ENCODE measurements at regions not wholly inside any gene's neighbourhood (a gene's known extent, or its start where the extent isn't known, plus 50 kb on each side); places are given as distances from the start of the nearest gene placed in this dataset.
"Not testable (repeated sequence)": the region's sequence is repeated elsewhere in the genome, so short reads cannot be mapped to it uniquely, and the experiment has no call there.

DNA sequence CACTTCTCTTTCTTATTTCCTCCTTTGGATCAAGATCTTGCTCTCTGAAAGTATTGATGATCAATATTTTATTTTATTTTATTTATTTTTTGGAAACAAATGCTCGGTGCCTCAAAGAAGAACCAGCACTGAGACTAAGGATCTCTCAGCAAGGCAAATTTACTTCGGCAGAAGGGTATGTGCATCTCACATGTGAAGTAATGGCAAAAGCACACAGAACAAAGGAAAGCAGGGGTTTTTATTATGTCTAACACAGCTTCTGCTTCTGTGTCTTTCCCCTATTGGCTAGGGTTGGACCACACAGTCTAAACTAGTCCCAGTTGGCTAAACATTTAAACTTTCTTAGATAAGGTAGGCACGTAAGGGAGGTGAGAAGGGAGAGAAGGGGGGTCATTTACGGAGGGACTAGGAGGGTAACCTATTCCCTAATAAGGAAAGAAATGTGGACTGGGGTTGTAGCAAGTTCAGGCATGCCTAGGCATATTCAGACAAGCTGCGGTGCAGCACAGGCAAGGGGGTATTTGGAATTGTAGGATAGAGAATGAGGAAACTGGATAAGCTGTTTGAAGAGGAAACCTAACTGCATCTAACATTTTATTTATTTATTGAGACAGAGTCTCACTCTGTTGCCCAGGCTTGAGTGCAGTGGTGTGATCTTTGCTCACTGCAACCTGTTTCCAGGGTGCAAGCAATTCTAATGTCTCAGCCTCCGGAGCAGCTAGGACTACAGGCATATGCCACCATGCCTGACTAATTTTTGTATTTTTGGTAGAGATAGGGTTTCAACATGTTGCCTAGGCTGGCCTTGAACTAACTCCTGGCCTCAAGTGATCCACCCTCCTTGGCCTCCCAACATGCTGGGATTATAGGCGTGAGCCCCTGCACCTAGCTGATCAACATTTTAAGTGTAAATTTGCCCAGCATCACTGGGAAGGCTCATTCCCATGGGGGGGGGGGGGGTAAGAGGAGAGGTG is 90.0 kb upstream of the EIF5 start:
- Mint-ChIP-seq H3K27ac (no peak overlapping the region), H3K27me3 (peaks cover 17 to 22% of the 10 kb centered on the region in 2 donors), H3K9me3 (peaks cover 0 to 29% (median 20%) of the 10 kb centered on the region in 8 donors), H3K36me3 (no peaks in the 10 kb centered on the region), H3K4me1 (no peaks in the 10 kb centered on the region), H3K4me3 (peak overlapping the region in 1 of 8 donors; percentile 49)
- ChIA-PET POLR2A (ENCODE audit: partially characterized antibody) (no interaction called here), CTCF (ENCODE audit: partially characterized antibody) (no interaction called here)
- H3K27ac ChIP-seq (ENCODE audit: low read depth, low read length) = no peak overlapping the region
- no peaks in the 10 kb centered on the region for H3K27me3 ChIP-seq (ENCODE audit: insufficient read depth, low read length)
- H3K9me3 ChIP-seq (ENCODE audit: control insufficient read depth in 1 of 2, low read length in 2 of 2) = peaks cover 0 to under 1% of the 10 kb centered on the region in 2 donors
- DNase-seq = no peak
- intact Hi-C loops (cut with micrococcal nuclease) = no loop called here
- no peaks in the 10 kb centered on the region for H3K4me1 ChIP-seq (ENCODE audit: insufficient read depth, low read length)
- H3K4me3 ChIP-seq (ENCODE audit: low read length in 2 of 2) = no peak overlapping the region
- no peaks in the 10 kb centered on the region for H3K36me3 ChIP-seq (ENCODE audit: insufficient read depth, low read length)

DNA sequence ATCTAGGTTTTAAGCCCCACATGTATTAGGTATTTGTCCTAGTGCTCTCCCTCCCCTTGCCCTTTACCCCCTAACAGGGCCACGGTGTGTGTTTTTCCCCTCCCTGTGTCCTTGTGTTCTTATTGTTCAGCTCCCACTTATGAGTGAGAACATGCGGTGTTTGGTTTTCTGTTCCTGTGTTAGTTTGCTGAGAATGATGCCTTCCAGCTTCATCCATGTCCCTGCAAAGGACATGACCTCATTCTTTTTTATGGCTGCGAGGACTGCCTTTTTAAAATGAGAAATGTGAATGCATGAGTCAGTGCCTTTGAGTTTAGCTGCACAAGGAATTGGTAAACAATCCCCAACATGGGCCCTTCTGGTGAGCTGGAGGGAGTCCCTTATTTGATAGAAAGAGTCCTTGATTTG is 88.4 kb upstream of the EIF5 start:
- H3K4me3 ChIP-seq (ENCODE audit: low read length in 2 of 2); intact Hi-C loops (cut with micrococcal nuclease); H3K9me3 ChIP-seq (ENCODE audit: control insufficient read depth in 1 of 2, low read length in 2 of 2); H3K27ac ChIP-seq (ENCODE audit: low read depth, low read length); H3K4me3 Mint-ChIP-seq; POLR2A ChIA-PET (ENCODE audit: partially characterized antibody); DNase-seq; H3K36me3 Mint-ChIP-seq; H3K27ac Mint-ChIP-seq; H3K4me1 ChIP-seq (ENCODE audit: insufficient read depth, low read length); H3K4me1 Mint-ChIP-seq; CTCF ChIA-PET (ENCODE audit: partially characterized antibody); H3K36me3 ChIP-seq (ENCODE audit: insufficient read depth, low read length); H3K27me3 ChIP-seq (ENCODE audit: insufficient read depth, low read length): not testable (repeated sequence)
- H3K9me3 Mint-ChIP-seq = peaks cover 0 to 15% (median 8%) of the 10 kb centered on the region in 8 donors
- H3K27me3 Mint-ChIP-seq = peaks cover 19 to 27% of the 10 kb centered on the region in 2 donors

DNA sequence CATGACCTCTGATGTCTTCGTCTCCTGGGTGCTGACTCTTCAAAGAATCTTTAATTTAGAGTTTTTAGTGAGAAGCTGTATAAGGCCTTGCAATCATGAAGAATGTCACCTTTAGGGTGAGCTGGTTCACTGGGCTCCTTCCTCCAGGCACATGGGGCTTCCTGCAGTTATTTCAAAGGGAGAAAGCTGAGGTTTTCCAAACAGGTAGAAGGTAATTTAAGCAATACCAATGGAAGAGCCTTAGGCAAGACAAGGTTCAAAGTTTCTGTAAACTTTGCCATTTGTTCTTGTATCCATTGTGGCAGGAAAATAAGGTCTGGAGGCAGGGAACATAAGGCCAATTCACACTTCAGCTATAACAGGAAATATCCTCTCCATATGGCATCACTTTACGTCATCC is 88.0 kb upstream of the EIF5 start:
- H3K27me3 ChIP-seq (ENCODE audit: insufficient read depth, low read length) = no peaks in the 10 kb centered on the region

DNA sequence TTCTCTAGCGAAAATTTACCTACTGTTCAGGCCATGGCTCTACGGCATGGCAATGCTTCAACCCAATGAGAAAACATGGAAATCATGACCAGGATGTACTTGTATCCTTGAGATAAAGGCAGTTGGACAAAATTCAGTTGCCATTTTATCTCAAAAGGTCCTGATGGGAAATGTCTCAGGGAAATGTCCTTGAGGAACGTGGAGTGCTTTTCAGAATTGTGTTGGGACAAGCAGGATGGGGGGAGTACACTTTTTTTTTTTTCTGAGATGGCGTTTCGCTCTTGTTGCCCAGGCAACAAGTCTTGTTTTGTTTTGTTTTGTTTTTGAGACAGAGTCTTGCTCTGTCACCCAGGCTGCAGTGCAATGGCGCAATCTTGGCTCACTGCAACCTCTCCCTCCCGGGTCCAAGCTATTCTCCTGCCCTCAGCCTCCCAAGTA is 86.8 kb upstream of the EIF5 start:
- H3K9me3 ChIP-seq (ENCODE audit: control insufficient read depth in 1 of 2, low read length in 2 of 2) = no peaks in the 10 kb centered on the region
- no peak for DNase-seq
- ChIA-PET CTCF (ENCODE audit: partially characterized antibody) (no interaction called here), POLR2A (ENCODE audit: partially characterized antibody) (no interaction called here)
- Mint-ChIP-seq H3K36me3 (peaks cover 0 to 1% of the 10 kb centered on the region in 2 donors), H3K4me1 (no peaks in the 10 kb centered on the region), H3K27ac (peak overlapping the region in 1 of 7 donors; percentile 13), H3K27me3 (peaks cover 21 to 34% of the 10 kb centered on the region in 2 donors), H3K4me3 (no peak overlapping the region), H3K9me3 (peaks cover 0 to 11% (median 1%) of the 10 kb centered on the region in 8 donors)
- no peaks in the 10 kb centered on the region for H3K4me1 ChIP-seq (ENCODE audit: insufficient read depth, low read length)
- no peak overlapping the region for H3K4me3 ChIP-seq (ENCODE audit: low read length in 2 of 2)
- intact Hi-C loops (cut with micrococcal nuclease) = no loop called here
- no peaks in the 10 kb centered on the region for H3K27me3 ChIP-seq (ENCODE audit: insufficient read depth, low read length)
- no peaks in the 10 kb centered on the region for H3K36me3 ChIP-seq (ENCODE audit: insufficient read depth, low read length)
- no peak overlapping the region for H3K27ac ChIP-seq (ENCODE audit: low read depth, low read length)

More for the DNA sequence above, 88.0 kb upstream of the EIF5 start:
- no peak overlapping the region for H3K4me3 Mint-ChIP-seq
- Histone ChIP-seq H3K36me3 (ENCODE audit: insufficient read depth, low read length) (no peaks in the 10 kb centered on the region), H3K27ac (ENCODE audit: low read depth, low read length) (no peak overlapping the region), H3K9me3 (ENCODE audit: control insufficient read depth in 1 of 2, low read length in 2 of 2) (no peaks in the 10 kb centered on the region), H3K4me3 (ENCODE audit: low read length in 2 of 2) (no peak overlapping the region), H3K4me1 (ENCODE audit: insufficient read depth, low read length) (no peaks in the 10 kb centered on the region)
- no peak overlapping the region for H3K27ac Mint-ChIP-seq
- no peak for DNase-seq
- CTCF ChIA-PET (ENCODE audit: partially characterized antibody) = no interaction called here
- no peaks in the 10 kb centered on the region for H3K4me1 Mint-ChIP-seq
- POLR2A ChIA-PET (ENCODE audit: partially characterized antibody) = no interaction called here
- H3K9me3 Mint-ChIP-seq = peaks cover 0 to 12% (median 4%) of the 10 kb centered on the region in 8 donors
- intact Hi-C loops (cut with micrococcal nuclease) = no loop called here
- H3K27me3 Mint-ChIP-seq = peaks cover 19 to 28% of the 10 kb centered on the region in 2 donors
- peaks cover 0 to 1% of the 10 kb centered on the region in 2 donors for H3K36me3 Mint-ChIP-seq

DNA sequence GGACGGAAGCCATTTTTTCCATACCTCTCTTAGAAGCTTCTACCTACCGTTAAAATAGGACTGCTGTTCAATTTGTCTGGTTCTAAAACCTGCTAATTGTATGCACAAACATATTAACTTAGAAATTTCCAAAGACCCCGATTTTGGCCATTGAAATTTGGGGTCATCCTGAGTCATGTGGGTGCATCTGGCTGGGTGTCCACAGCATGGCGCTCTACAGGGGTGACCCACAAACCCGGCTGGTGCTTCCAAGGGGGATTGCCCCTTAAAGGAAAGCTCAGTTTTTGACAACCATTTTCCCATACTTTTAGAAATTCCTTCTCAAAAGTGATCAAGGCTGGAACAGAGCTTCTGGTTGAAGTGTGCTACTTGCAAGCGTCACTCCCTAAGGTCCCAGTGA is 83.9 kb upstream of the EIF5 start:
- H3K36me3 ChIP-seq (ENCODE audit: insufficient read depth, low read length) = no peaks in the 10 kb centered on the region
- intact Hi-C loops (cut with micrococcal nuclease) = no loop called here
- Mint-ChIP-seq H3K36me3 (peaks cover 0 to 1% of the 10 kb centered on the region in 2 donors), H3K4me1 (no peaks in the 10 kb centered on the region), H3K27me3 (peaks cover 20 to 28% of the 10 kb centered on the region in 2 donors), H3K4me3 (no peak overlapping the region), H3K9me3 (peaks cover 0 to 6% (median 1%) of the 10 kb centered on the region in 8 donors), H3K27ac (no peak overlapping the region)
- H3K4me3 ChIP-seq (ENCODE audit: low read length in 2 of 2) = no peak overlapping the region
- H3K27ac ChIP-seq (ENCODE audit: low read depth, low read length) = no peak overlapping the region
- H3K27me3 ChIP-seq (ENCODE audit: insufficient read depth, low read length) = no peaks in the 10 kb centered on the region
- DNase-seq = no peak
- H3K9me3 ChIP-seq (ENCODE audit: control insufficient read depth in 1 of 2, low read length in 2 of 2) = no peaks in the 10 kb centered on the region
- H3K4me1 ChIP-seq (ENCODE audit: insufficient read depth, low read length) = no peaks in the 10 kb centered on the region
- CTCF ChIA-PET (ENCODE audit: partially characterized antibody) = no interaction called here
- POLR2A ChIA-PET (ENCODE audit: partially characterized antibody) = no interaction called here

DNA sequence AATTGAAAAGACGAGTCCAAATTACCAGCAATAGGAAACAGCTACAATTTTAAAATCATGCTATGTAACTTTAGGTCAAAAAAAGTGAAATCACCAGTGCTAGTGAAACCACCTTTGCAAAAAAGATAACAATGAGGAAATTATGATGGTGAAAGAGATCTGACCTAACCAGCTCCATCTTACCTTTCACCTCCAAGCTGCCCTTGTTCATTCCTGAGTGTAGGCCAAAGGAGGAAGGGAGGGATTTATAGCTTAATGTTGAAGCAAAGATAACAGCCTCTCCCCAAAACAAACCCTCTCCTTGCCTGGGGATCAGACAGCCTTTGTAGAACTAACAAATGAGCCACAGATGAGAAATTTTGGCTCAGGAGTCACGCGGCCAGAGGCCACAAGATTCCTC is 83.2 kb upstream of the EIF5 start:
- H3K4me3 Mint-ChIP-seq = no peak overlapping the region
- H3K36me3 Mint-ChIP-seq = peaks cover 0 to 1% of the 10 kb centered on the region in 2 donors

DNA sequence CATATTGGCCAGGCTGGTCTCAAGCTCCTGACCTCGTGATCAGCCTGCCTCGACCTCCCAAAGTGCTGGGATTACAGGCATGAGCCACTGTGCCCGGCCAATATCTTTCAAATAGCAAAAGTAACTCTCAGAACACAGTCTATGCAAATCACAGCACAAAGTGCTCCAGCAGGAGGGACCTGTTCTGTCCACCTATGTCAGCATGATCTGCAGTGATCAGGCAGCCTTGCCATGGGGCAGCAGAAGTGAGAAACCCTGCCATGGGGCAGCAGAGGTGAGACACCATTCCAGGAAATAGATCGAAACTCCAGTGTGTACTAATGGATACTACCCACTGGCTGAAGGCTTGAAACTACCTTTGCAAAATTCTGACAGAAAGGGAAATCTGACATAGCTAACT is 78.5 kb upstream of the EIF5 start:
- Histone ChIP-seq H3K27ac (ENCODE audit: low read depth, low read length) (no peak overlapping the region), H3K4me1 (ENCODE audit: insufficient read depth, low read length) (peaks cover 5% of the 10 kb centered on the region), H3K27me3 (ENCODE audit: insufficient read depth, low read length) (no peaks in the 10 kb centered on the region), H3K36me3 (ENCODE audit: insufficient read depth, low read length) (no peaks in the 10 kb centered on the region), H3K4me3 (ENCODE audit: low read length in 2 of 2) (no peak overlapping the region), H3K9me3 (ENCODE audit: control insufficient read depth in 1 of 2, low read length in 2 of 2) (no peaks in the 10 kb centered on the region)
- Mint-ChIP-seq H3K4me3 (no peak overlapping the region), H3K27me3 (peaks cover 13 to 17% of the 10 kb centered on the region in 2 donors), H3K4me1 (peaks cover 2 to 3% (median 2%) of the 10 kb centered on the region in 4 donors), H3K9me3 (peaks cover 0 to 6% (median under 1%) of the 10 kb centered on the region in 8 donors), H3K27ac (no peak overlapping the region), H3K36me3 (no peaks in the 10 kb centered on the region)
- intact Hi-C loops (cut with micrococcal nuclease) = no loop called here
- CTCF ChIA-PET (ENCODE audit: partially characterized antibody) = interaction anchor here (0.7 kb wide), 1 partner anchor 1943 kb away, joined by 3 read pairs; no protein-coding TSS in a partner anchor
- POLR2A ChIA-PET (ENCODE audit: partially characterized antibody) = no interaction called here
- DNase-seq = no peak

More for the DNA sequence above, 83.2 kb upstream of the EIF5 start:
- H3K9me3 Mint-ChIP-seq = peaks cover 0 to 6% (median under 1%) of the 10 kb centered on the region in 8 donors
- no peak overlapping the region for H3K27ac Mint-ChIP-seq
- no peak for DNase-seq
- Histone ChIP-seq H3K4me1 (ENCODE audit: insufficient read depth, low read length) (no peaks in the 10 kb centered on the region), H3K4me3 (ENCODE audit: low read length in 2 of 2) (no peak overlapping the region), H3K36me3 (ENCODE audit: insufficient read depth, low read length) (no peaks in the 10 kb centered on the region), H3K27ac (ENCODE audit: low read depth, low read length) (no peak overlapping the region), H3K9me3 (ENCODE audit: control insufficient read depth in 1 of 2, low read length in 2 of 2) (no peaks in the 10 kb centered on the region), H3K27me3 (ENCODE audit: insufficient read depth, low read length) (no peaks in the 10 kb centered on the region)
- ChIA-PET POLR2A (ENCODE audit: partially characterized antibody) (no interaction called here), CTCF (ENCODE audit: partially characterized antibody) (no interaction called here)
- H3K27me3 Mint-ChIP-seq = peaks cover 23 to 29% of the 10 kb centered on the region in 2 donors
- intact Hi-C loops (cut with micrococcal nuclease) = no loop called here
- no peaks in the 10 kb centered on the region for H3K4me1 Mint-ChIP-seq

All from CD4-positive, alpha-beta memory T cell (primary cell).